Ammon's horn (tissue), 1 donor: ENCODE measurements at regions not wholly inside any gene's neighbourhood (a gene's known extent, or its start where the extent isn't known, plus 50 kb on each side); places are given as distances from the start of the nearest gene placed in this dataset.

ENCODE experiments used
- DNase-seq: peaks from one replicate; pipeline ENCODE4 v3.0.0-alpha.2; 2016; ENCODE audit warnings: low spot score

- no peak for DNase-seq
Observed at GRCh38 chr2:45255563-45255962, 246.3 kb upstream of the SIX2 start.

- DNase-seq: no peak
Observed at GRCh38 chr2:45254025-45254424, 244.8 kb upstream of the SIX2 start.

- DNase-seq: no peak
Observed at GRCh38 chr2:45253151-45253550, 243.9 kb upstream of the SIX2 start.

GRCh38 chr2:45250176-45250575, 240.9 kb upstream of the SIX2 start:
- DNase-seq: no peak

- DNase-seq: no peak
Observed at GRCh38 chr2:45248214-45248613, 239.0 kb upstream of the SIX2 start.

- no peak for DNase-seq
Observed at GRCh38 chr2:45244928-45245327, 235.7 kb upstream of the SIX2 start.

GRCh38 chr2:45242161-45242741, 233.0 kb upstream of the SIX2 start:
- DNase-seq: peak; percentile 73

GRCh38 chr2:45241061-45241561, 231.9 kb upstream of the SIX2 start:
- no peak for DNase-seq

GRCh38 chr2:45237850-45238542, 228.7 kb upstream of the SIX2 start:
- peak; percentile 29 for DNase-seq

- DNase-seq: no peak
Observed at GRCh38 chr2:45237128-45237527, 227.9 kb upstream of the SIX2 start.

- no peak for DNase-seq
Observed at GRCh38 chr2:45236268-45236667, 227.0 kb upstream of the SIX2 start.

GRCh38 chr2:45233301-45233700, 224.0 kb upstream of the SIX2 start:
- no peak for DNase-seq

- no peak for DNase-seq
Observed at GRCh38 chr2:45232818-45233217, 223.6 kb upstream of the SIX2 start.

GRCh38 chr2:45229411-45229810, 220.2 kb upstream of the SIX2 start:
- DNase-seq: peak; percentile 55

GRCh38 chr2:45227347-45227746, 218.1 kb upstream of the SIX2 start:
- no peak for DNase-seq

GRCh38 chr2:45224993-45225380, 215.7 kb upstream of the SIX2 start:
- DNase-seq: no peak

GRCh38 chr2:45224321-45224992, 215.2 kb upstream of the SIX2 start:
- DNase-seq: no peak

GRCh38 chr2:45223531-45223930, 214.3 kb upstream of the SIX2 start:
- DNase-seq: no peak

- DNase-seq: no peak
Observed at GRCh38 chr2:45220227-45220626, 211.0 kb upstream of the SIX2 start.

GRCh38 chr2:45218931-45219339, 209.7 kb upstream of the SIX2 start:
- no peak for DNase-seq

- DNase-seq: no peak
Observed at GRCh38 chr2:45218297-45218696, 209.0 kb upstream of the SIX2 start.

GRCh38 chr2:45216118-45216517, 206.9 kb upstream of the SIX2 start:
- no peak for DNase-seq

GRCh38 chr2:45214550-45214949, 205.3 kb upstream of the SIX2 start:
- no peak for DNase-seq
